B cell (primary cell): ENCODE measurements at regions not wholly inside any gene's neighbourhood (a gene's known extent, or its start where the extent isn't known, plus 50 kb on each side); places are given as distances from the start of the nearest gene placed in this dataset.

ENCODE experiments used
- ATAC-seq: fragments of 200-7000 bp; cut with Tn5 transposase; one replicate; pipeline ENCODE4 v1.10.0; 2021; ENCODE audit warnings: low read depth, mild to moderate bottlenecking, moderate number of reproducible peaks, moderate library complexity
- CTCF ChIA-PET: fragments of 350-600 bp; sonication (Branson Sonifier 250); formaldehyde crosslinking; loops from one replicate; lab custom pipeline; 2021; ENCODE audit warnings: antibody characterized with exemption, inconsistent platforms; lab: Charles Lee
- POLR2A ChIA-PET: fragments of 350-600 bp; sonication (Branson Sonifier 250); formaldehyde crosslinking; loops from one replicate; lab custom pipeline; 2021; ENCODE audit warnings: antibody characterized with exemption; lab: Charles Lee
- DNase-seq: peaks from one replicate; pipeline ENCODE4 v3.0.0; 2013
- H2AFZ ChIP-seq: 2 replicates; pipeline ENCODE4 v1.6.1; 2012; ENCODE audit warnings: mild to moderate bottlenecking, low read depth, low read length; ENCODE audit not compliant: insufficient read depth, poor library complexity, severe bottlenecking
- H3K27ac ChIP-seq, 2 donors: 1 replicate in 1 of 2; 2 replicates in 1 of 2; pipeline ENCODE4 v1.5.1; 2012 to 2013; ENCODE audit warnings: low read length in 2 of 2, mild to moderate bottlenecking in 2 of 2, moderate library complexity in 1 of 2
- H3K27me3 ChIP-seq, 4 experiments: fragments of 200-600 bp in 1 of 4; sonication (generic) in 1 of 4; replicated peaks in 1 of 4; 1 replicate in 2 of 4; 2 replicates in 2 of 4; pipeline versions ENCODE4 v1.6.1 to v1.7.0; 2013 to 2016; ENCODE audit warnings: low read length in 3 of 4, mild to moderate bottlenecking in 2 of 4, mixed read lengths in 1 of 4, moderate library complexity in 1 of 4; ENCODE audit not compliant: insufficient read depth in 4 of 4, control insufficient read depth in 3 of 4; ENCODE audit errors: control extremely low read depth in 1 of 4
- H3K36me3 ChIP-seq, 2 experiments: replicated peaks in 1 of 2; 1 replicate in 1 of 2; 2 replicates in 1 of 2; pipeline versions ENCODE4 v1.6.1 to v1.7.1; 2013; ENCODE audit warnings: low read length in 1 of 2; ENCODE audit not compliant: insufficient read depth in 2 of 2, control insufficient read depth in 1 of 2; ENCODE audit errors: control extremely low read depth in 1 of 2, extremely low read depth in 1 of 2
- H3K4me1 ChIP-seq, 2 donors: fragments of 200-600 bp in 1 of 2; sonication (generic) in 1 of 2; 1 replicate in 1 of 2; 2 replicates in 1 of 2; pipeline versions ENCODE4 v1.5.1 to v1.6.1; 2013 to 2017; ENCODE audit warnings: low read length in 2 of 2; ENCODE audit not compliant: control insufficient read depth in 2 of 2, insufficient read depth in 2 of 2
- H3K4me2 ChIP-seq: replicated peaks from 2 replicates; pipeline ENCODE3; 2012; ENCODE audit warnings: mild to moderate bottlenecking, low read depth, low read length; ENCODE audit not compliant: poor library complexity, severe bottlenecking
- H3K4me3 ChIP-seq, 5 experiments: fragments of 200-600 bp in 1 of 5; sonication (generic) in 1 of 5; 1 replicate in 3 of 5; 2 replicates in 2 of 5; pipeline versions ENCODE4 v1.5.1 to v1.7.0; 2011 to 2016; ENCODE audit warnings: low read length in 4 of 5, mild to moderate bottlenecking in 4 of 5, low read depth in 2 of 5, control low read depth in 1 of 5, moderate library complexity in 1 of 5; ENCODE audit not compliant: insufficient read depth in 1 of 5; ENCODE audit errors: control extremely low read depth in 1 of 5, extremely low read depth in 1 of 5
- H3K79me2 ChIP-seq: fragments of 200-600 bp; sonication (generic); one replicate; pipeline ENCODE4 v1.6.0; 2016; ENCODE audit warnings: low read length; ENCODE audit not compliant: control insufficient read depth, insufficient read depth
- H3K9ac ChIP-seq: fragments of 200-600 bp; sonication (generic); 2 replicates; pipeline ENCODE4 v1.6.1; 2017; ENCODE audit warnings: mild to moderate bottlenecking, low read length, moderate library complexity
- H3K9me3 ChIP-seq, 3 donors: one replicate each; pipeline versions ENCODE4 v1.6.1 to v1.7.1; 2013; ENCODE audit warnings: low read length in 2 of 3; ENCODE audit not compliant: control insufficient read depth in 2 of 3, insufficient read depth in 1 of 3; ENCODE audit errors: control extremely low read depth in 1 of 3
- H4K20me1 ChIP-seq: 2 replicates; pipeline ENCODE4 v1.6.0; 2012; ENCODE audit warnings: mild to moderate bottlenecking, low read length; ENCODE audit not compliant: insufficient read depth, control insufficient read depth, poor library complexity, severe bottlenecking
- H3K27ac Mint-ChIP-seq: one replicate; pipeline ENCODE4 v1.8.0; 2021; ENCODE audit warnings: mixed read lengths
- H3K27me3 Mint-ChIP-seq: one replicate; pipeline ENCODE4 v1.8.0; 2021; ENCODE audit warnings: mixed read lengths
- H3K4me1 Mint-ChIP-seq: one replicate; pipeline ENCODE4 v1.8.0; 2021; ENCODE audit warnings: mixed read lengths
- H3K4me3 Mint-ChIP-seq: one replicate; pipeline ENCODE4 v1.8.0; 2021; ENCODE audit warnings: mixed read lengths
- H3K9me3 Mint-ChIP-seq: one replicate; pipeline ENCODE4 v1.8.0; 2022; ENCODE audit warnings: mixed read lengths; ENCODE audit not compliant: insufficient read depth
- CTCF ChIP-seq: fragments of 200-600 bp; IDR thresholded peaks from one replicate; pipeline ENCODE4 v1.8.0; 2022; ENCODE audit warnings: antibody characterized with exemption, mild to moderate bottlenecking
- EZH2 ChIP-seq: IDR thresholded peaks from 2 replicates; pipeline ENCODE4 v1.6.1; 2012; ENCODE audit warnings: borderline replicate concordance, low read depth, mild to moderate bottlenecking, moderate library complexity, low read length; ENCODE audit not compliant: insufficient read depth, poor library complexity, severe bottlenecking
- WGBS: methylation state at CpG from one replicate; pipeline ENCODE4 v1.1.5; 2013; ENCODE audit warnings: missing lambda C conversion rate; ENCODE audit not compliant: insufficient coverage; 5-methylcytosine and 5-hydroxymethylcytosine counted together
- intact Hi-C: fragments of 100-400 bp; cut with micrococcal nuclease; formaldehyde crosslinking; loops from one replicate; pipeline ENCODE4 v1.10.0; 2022

- DNase-seq (no peak), ATAC-seq (no peak)
- no peaks in the 10 kb centered on the region for H3K4me1 Mint-ChIP-seq
- no peak overlapping the region for H3K4me3 Mint-ChIP-seq
- no CpG with 5 or more reads among the region's 1 CpG for WGBS
- no peaks in the 10 kb centered on the region for H4K20me1 ChIP-seq
- no peak overlapping the region for H3K4me2 ChIP-seq
- CTCF ChIA-PET: no interaction called here
- H3K27me3 ChIP-seq: no peaks in the 10 kb centered on the region
- intact Hi-C loops: no loop called here
- H3K9me3 ChIP-seq: no peaks in the 10 kb centered on the region
- no peaks in the 10 kb centered on the region for H3K27me3 Mint-ChIP-seq
- no peak overlapping the region for H2AFZ ChIP-seq
- TF ChIP-seq EZH2: no peak
- no peak for TF ChIP-seq CTCF
- no peak overlapping the region for H3K27ac Mint-ChIP-seq
- POLR2A ChIA-PET: no interaction called here
- H3K9ac ChIP-seq: no peak overlapping the region
- H3K79me2 ChIP-seq: no peaks in the 10 kb centered on the region
- H3K4me3 ChIP-seq: no peak overlapping the region
- no peaks in the 10 kb centered on the region for H3K36me3 ChIP-seq
- no peaks in the 10 kb centered on the region for H3K9me3 Mint-ChIP-seq
- no peaks in the 10 kb centered on the region for H3K4me1 ChIP-seq
- no peak overlapping the region for H3K27ac ChIP-seq
Measured at GRCh38 chr11:37647767-37648166, 1049.7 kb upstream of the RAG2 start.

GRCh38 chr11:37643968-37644367 is 1045.9 kb upstream of the RAG2 start:
- Histone ChIP-seq H3K36me3 (no peaks in the 10 kb centered on the region), H3K9ac (no peak overlapping the region), H3K4me3 (no peak overlapping the region), H3K27me3 (no peaks in the 10 kb centered on the region), H3K27ac (no peak overlapping the region), H2AFZ (no peak overlapping the region), H3K4me2 (no peak overlapping the region), H3K9me3 (no peaks in the 10 kb centered on the region), H3K4me1 (no peaks in the 10 kb centered on the region), H4K20me1 (no peaks in the 10 kb centered on the region), H3K79me2 (no peaks in the 10 kb centered on the region)
- DNase-seq: no peak
- no peak overlapping the region for H3K27ac Mint-ChIP-seq
- no peaks in the 10 kb centered on the region for H3K9me3 Mint-ChIP-seq
- ATAC-seq: no peak
- CTCF ChIA-PET: no interaction called here
- no peaks in the 10 kb centered on the region for H3K4me1 Mint-ChIP-seq
- H3K27me3 Mint-ChIP-seq: no peaks in the 10 kb centered on the region
- WGBS: 100% methylated on average over 1 of the region's 2 CpGs
- H3K4me3 Mint-ChIP-seq: no peak overlapping the region
- TF ChIP-seq CTCF (no peak), EZH2 (no peak)
- POLR2A ChIA-PET: no interaction called here
- intact Hi-C loops: no loop called here
